Caco-2 (cell line): ENCODE measurements at regions not wholly inside any gene's neighbourhood (a gene's known extent, or its start where the extent isn't known, plus 50 kb on each side); places are given as distances from the start of the nearest gene placed in this dataset.
"Not testable (repeated sequence)": the region's sequence is repeated elsewhere in the genome, so short reads cannot be mapped to it uniquely, and the experiment has no call there.

Experiments used
- BruUV-seq: library from RNA; stranded (reverse); fragments of 400-500 nt; replicated peaks from 2 replicates; lab custom pipeline; 2021; lab: Mats Ljungman, UMichigan
- CTCF ChIA-PET: fragments of 300-600 bp; sonication (Branson Sonifier 250); formaldehyde crosslinking; loops from one replicate; lab custom pipeline; 2022; ENCODE audit warnings: antibody characterized with exemption; lab: Charles Lee
- POLR2A ChIA-PET: fragments of 300-600 bp; sonication (Branson Sonifier 250); formaldehyde crosslinking; loops from one replicate; lab custom pipeline; 2022; ENCODE audit warnings: antibody characterized with exemption; lab: Charles Lee
- DNase-seq, 2 experiments: peaks; one replicate each; pipeline versions ENCODE4 v3.0.0 to v3.0.0-alpha.2; 2020 to 2022
- H3K27me3 ChIP-seq: replicated peaks from 2 replicates; pipeline ENCODE4 v1.6.0; 2011; ENCODE audit warnings: low read length; ENCODE audit not compliant: control insufficient read depth, insufficient read depth
- H3K36me3 ChIP-seq: 2 replicates; pipeline ENCODE4 v1.5.1; 2011; ENCODE audit warnings: low read length; ENCODE audit not compliant: control insufficient read depth, insufficient read depth
- H3K4me1 ChIP-seq: fragments of 250-450 bp; sonication (Bioruptor Pico); 2 replicates; pipeline ENCODE4 v1.5.1; 2020; ENCODE audit warnings: mild to moderate bottlenecking
- H3K4me3 ChIP-seq: 2 replicates; pipeline ENCODE4 v1.5.1; 2011; ENCODE audit warnings: low read depth, mild to moderate bottlenecking, control low read depth, low read length
- H3K9me3 ChIP-seq: fragments of 250-450 bp; sonication (Bioruptor Pico); 2 replicates; pipeline ENCODE4 v1.5.1; 2020; ENCODE audit warnings: mild to moderate bottlenecking, moderate library complexity
- H3K27ac Mint-ChIP-seq: one replicate; pipeline ENCODE4 v1.8.0; 2022; ENCODE audit warnings: mixed read lengths; ENCODE audit not compliant: unreplicated experiment
- H3K27me3 Mint-ChIP-seq: one replicate; pipeline ENCODE4 v1.8.0; 2022; ENCODE audit warnings: mixed read lengths; ENCODE audit not compliant: insufficient read depth, unreplicated experiment
- H3K36me3 Mint-ChIP-seq: one replicate; pipeline ENCODE4 v1.8.0; 2022; ENCODE audit warnings: mild to moderate bottlenecking, mixed read lengths; ENCODE audit not compliant: insufficient read depth, unreplicated experiment
- H3K4me1 Mint-ChIP-seq: one replicate; pipeline ENCODE4 v1.8.0; 2022; ENCODE audit warnings: low read depth, mixed read lengths; ENCODE audit not compliant: unreplicated experiment
- H3K4me3 Mint-ChIP-seq: one replicate; pipeline ENCODE4 v1.8.0; 2022; ENCODE audit warnings: mild to moderate bottlenecking, moderate library complexity, mixed read lengths; ENCODE audit not compliant: unreplicated experiment
- H3K9me3 Mint-ChIP-seq: one replicate; pipeline ENCODE4 v1.8.0; 2022; ENCODE audit warnings: mixed read lengths; ENCODE audit not compliant: unreplicated experiment
- intact Hi-C: fragments of 100-400 bp; cut with micrococcal nuclease; formaldehyde crosslinking; loops from one replicate; pipeline ENCODE4 v1.10.0; 2022; ENCODE audit not compliant: unreplicated experiment
- TF ChIP-seq, protein P1 (sequence below), 2 experiments: fragments of 200-600 bp in 1 of 2; IDR thresholded peaks; 1 replicate in 1 of 2; 2 replicates in 1 of 2; pipeline versions ENCODE4 v1.5.1 to v1.8.0; 2011 to 2022; ENCODE audit warnings: antibody characterized with exemption in 1 of 2, control low read depth in 1 of 2, inconsistent platforms in 1 of 2, low read depth in 1 of 2, low read length in 1 of 2, mild to moderate bottlenecking in 1 of 2, moderate library complexity in 1 of 2; ENCODE audit not compliant: insufficient read depth in 1 of 2, severe bottlenecking in 1 of 2, unreplicated experiment in 1 of 2

- Mint-ChIP-seq H3K4me3 (no peak overlapping the region), H3K27me3 (no peaks in the 10 kb centered on the region), H3K4me1 (peaks cover 10% of the 10 kb centered on the region), H3K9me3 (peaks cover 46% of the 10 kb centered on the region), H3K27ac (no peak overlapping the region), H3K36me3 (no peaks in the 10 kb centered on the region)
- Histone ChIP-seq H3K4me3 (no peak overlapping the region), H3K36me3 (no peaks in the 10 kb centered on the region), H3K27me3 (no peaks in the 10 kb centered on the region), H3K9me3 (peaks cover 8% of the 10 kb centered on the region; the same call in 1 of the 2 replicates), H3K4me1 (no peaks in the 10 kb centered on the region; the same call in 1 of the 2 replicates)
- DNase-seq: no peak
- CTCF ChIA-PET: no interaction called here
- intact Hi-C loops: no loop called here
- POLR2A ChIA-PET: no interaction called here
- TF ChIP-seq, protein P1, sequence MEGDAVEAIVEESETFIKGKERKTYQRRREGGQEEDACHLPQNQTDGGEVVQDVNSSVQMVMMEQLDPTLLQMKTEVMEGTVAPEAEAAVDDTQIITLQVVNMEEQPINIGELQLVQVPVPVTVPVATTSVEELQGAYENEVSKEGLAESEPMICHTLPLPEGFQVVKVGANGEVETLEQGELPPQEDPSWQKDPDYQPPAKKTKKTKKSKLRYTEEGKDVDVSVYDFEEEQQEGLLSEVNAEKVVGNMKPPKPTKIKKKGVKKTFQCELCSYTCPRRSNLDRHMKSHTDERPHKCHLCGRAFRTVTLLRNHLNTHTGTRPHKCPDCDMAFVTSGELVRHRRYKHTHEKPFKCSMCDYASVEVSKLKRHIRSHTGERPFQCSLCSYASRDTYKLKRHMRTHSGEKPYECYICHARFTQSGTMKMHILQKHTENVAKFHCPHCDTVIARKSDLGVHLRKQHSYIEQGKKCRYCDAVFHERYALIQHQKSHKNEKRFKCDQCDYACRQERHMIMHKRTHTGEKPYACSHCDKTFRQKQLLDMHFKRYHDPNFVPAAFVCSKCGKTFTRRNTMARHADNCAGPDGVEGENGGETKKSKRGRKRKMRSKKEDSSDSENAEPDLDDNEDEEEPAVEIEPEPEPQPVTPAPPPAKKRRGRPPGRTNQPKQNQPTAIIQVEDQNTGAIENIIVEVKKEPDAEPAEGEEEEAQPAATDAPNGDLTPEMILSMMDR (IDR thresholded peaks at IDR 0.05; ENCODE audit: insufficient read depth in 1 of 2, low read depth in 1 of 2, low read length in 1 of 2, severe bottlenecking in 1 of 2, unreplicated experiment in 1 of 2): no peak
- no TSS peak for BruUV-seq
Measured at GRCh38 chr15:45821390-45821789, 186.6 kb downstream of the SQOR start.

GRCh38 chr15:45822968-45823367 lies 188.1 kb downstream of the SQOR start:
- H3K9me3 ChIP-seq, H3K27me3 ChIP-seq, H3K36me3 Mint-ChIP-seq, H3K36me3 ChIP-seq, intact Hi-C loops, H3K27me3 Mint-ChIP-seq, H3K27ac Mint-ChIP-seq, H3K4me3 Mint-ChIP-seq, DNase-seq, BruUV-seq, CTCF ChIA-PET, H3K4me1 Mint-ChIP-seq, H3K4me3 ChIP-seq, POLR2A ChIA-PET, H3K4me1 ChIP-seq: not testable (repeated sequence)
- peaks cover 36% of the 10 kb centered on the region for H3K9me3 Mint-ChIP-seq

DNA sequence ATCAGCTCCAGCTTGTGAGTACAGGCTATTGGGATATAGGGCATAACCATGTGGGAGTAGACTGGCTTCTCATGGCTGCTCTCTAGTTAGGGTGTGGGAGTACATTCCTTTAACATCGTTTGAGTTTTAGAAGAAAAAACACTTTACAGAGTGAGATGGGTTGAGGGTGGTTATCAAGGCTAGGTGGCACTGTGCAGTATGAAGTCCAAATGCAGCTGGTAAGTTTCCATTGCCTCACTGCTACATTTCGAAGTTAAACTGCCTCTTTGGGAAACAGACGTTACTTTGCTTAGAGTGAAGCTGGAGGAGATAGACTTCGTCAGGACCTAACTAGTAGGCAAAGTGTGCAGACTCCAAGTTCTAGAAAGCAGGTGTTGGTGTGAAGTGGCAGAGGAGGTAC lies 192.4 kb downstream of the SQOR start:
- 0 out of 2 replicates have a peak, but pooled peaks cover 5% of the 10 kb centered on the region for H3K9me3 ChIP-seq
- no TSS peak for BruUV-seq
- Mint-ChIP-seq H3K9me3 (peaks cover 21% of the 10 kb centered on the region), H3K27me3 (no peaks in the 10 kb centered on the region), H3K36me3 (no peaks in the 10 kb centered on the region), H3K27ac (no peak overlapping the region), H3K4me1 (no peaks in the 10 kb centered on the region), H3K4me3 (no peak overlapping the region)
- POLR2A ChIA-PET: no interaction called here
- TF ChIP-seq, protein P1 (IDR thresholded peaks at IDR 0.05; ENCODE audit: insufficient read depth in 1 of 2, low read depth in 1 of 2, low read length in 1 of 2, severe bottlenecking in 1 of 2, unreplicated experiment in 1 of 2): no peak
- no peak overlapping the region for H3K4me3 ChIP-seq
- no peaks in the 10 kb centered on the region for H3K27me3 ChIP-seq
- no peaks in the 10 kb centered on the region for H3K36me3 ChIP-seq
- no peaks in the 10 kb centered on the region for H3K4me1 ChIP-seq
- CTCF ChIA-PET: interaction anchor here (0.6 kb wide), 1 partner anchor 50 kb away, joined by 3 read pairs; no protein-coding TSS in a partner anchor
- no peak for DNase-seq
- intact Hi-C loops: no loop called here

- ChIA-PET CTCF (no interaction called here), POLR2A (no interaction called here)
- no peaks in the 10 kb centered on the region for H3K27me3 ChIP-seq
- Mint-ChIP-seq H3K4me1 (no peaks in the 10 kb centered on the region), H3K4me3 (no peak overlapping the region), H3K9me3 (peaks cover 16% of the 10 kb centered on the region), H3K27ac (no peak overlapping the region), H3K36me3 (no peaks in the 10 kb centered on the region), H3K27me3 (no peaks in the 10 kb centered on the region)
- no peaks in the 10 kb centered on the region for H3K4me1 ChIP-seq
- H3K4me3 ChIP-seq: no peak overlapping the region
- no peaks in the 10 kb centered on the region for H3K36me3 ChIP-seq
- DNase-seq: no peak
- 0 out of 2 replicates have a peak, but pooled peaks cover under 1% of the 10 kb centered on the region for H3K9me3 ChIP-seq
- BruUV-seq: no TSS peak
- intact Hi-C loops: no loop called here
- TF ChIP-seq, protein P1 (IDR thresholded peaks at IDR 0.05; ENCODE audit: insufficient read depth in 1 of 2, low read depth in 1 of 2, low read length in 1 of 2, severe bottlenecking in 1 of 2, unreplicated experiment in 1 of 2): no peak
Measured at GRCh38 chr15:45827766-45828165, 192.9 kb downstream of the SQOR start.
